GM23248 (cell line): ENCODE measurements at regions not wholly inside any gene's neighbourhood (a gene's known extent, or its start where the extent isn't known, plus 50 kb on each side); places are given as distances from the start of the nearest gene placed in this dataset.

Experiments
- DNase-seq: peaks from one replicate; pipeline ENCODE4 v3.0.0-alpha.2; 2015
- H2AFZ ChIP-seq: fragments of 200-600 bp; sonication (generic); 2 replicates; pipeline ENCODE4 v1.6.1; 2016; ENCODE audit warnings: antibody characterized with exemption
- H3F3A ChIP-seq: fragments of 200-600 bp; sonication (generic); 2 replicates; pipeline ENCODE4 v1.6.1; 2016; ENCODE audit warnings: mild to moderate bottlenecking, antibody characterized with exemption, mixed run types; ENCODE audit not compliant: insufficient read depth
- H3K27ac ChIP-seq: fragments of 200-600 bp; sonication (generic); 2 replicates; pipeline ENCODE4 v1.5.1; 2016; ENCODE audit warnings: mild to moderate bottlenecking
- H3K27me3 ChIP-seq: fragments of 200-600 bp; sonication (generic); replicated peaks from 2 replicates; pipeline ENCODE4 v1.6.1; 2016; ENCODE audit warnings: mild to moderate bottlenecking; ENCODE audit not compliant: insufficient read depth
- H3K36me3 ChIP-seq: fragments of 200-600 bp; sonication (generic); 2 replicates; pipeline ENCODE4 v1.6.1; 2016; ENCODE audit warnings: low read depth, mild to moderate bottlenecking
- H3K4me1 ChIP-seq: fragments of 200-600 bp; sonication (generic); 2 replicates; pipeline ENCODE4 v1.6.1; 2016; ENCODE audit warnings: mild to moderate bottlenecking; ENCODE audit not compliant: insufficient read depth
- H3K4me2 ChIP-seq: fragments of 200-600 bp; sonication (generic); one replicate; pipeline ENCODE4 v1.6.1; 2016; ENCODE audit warnings: mild to moderate bottlenecking; ENCODE audit not compliant: unreplicated experiment
- H3K4me3 ChIP-seq: fragments of 200-600 bp; sonication (generic); 2 replicates; pipeline ENCODE4 v1.5.1; 2016; ENCODE audit warnings: mild to moderate bottlenecking
- H3K79me2 ChIP-seq: fragments of 200-600 bp; sonication (generic); 2 replicates; pipeline ENCODE4 v1.6.1; 2016; ENCODE audit warnings: mild to moderate bottlenecking; ENCODE audit not compliant: insufficient read depth
- H3K9ac ChIP-seq: fragments of 200-600 bp; sonication (generic); 2 replicates; pipeline ENCODE4 v1.6.1; 2016; ENCODE audit warnings: mild to moderate bottlenecking
- H3K9me2 ChIP-seq: fragments of 200-600 bp; sonication (generic); 2 replicates; pipeline ENCODE4 v1.6.1; 2016; ENCODE audit warnings: mixed run types, mild to moderate bottlenecking, moderate library complexity; ENCODE audit not compliant: insufficient read depth
- H3K9me3 ChIP-seq: fragments of 200-600 bp; sonication (generic); one replicate; pipeline ENCODE4 v1.6.1; 2017; ENCODE audit warnings: low read depth
- H4K20me1 ChIP-seq: fragments of 200-600 bp; sonication (generic); 2 replicates; pipeline ENCODE4 v1.6.0; 2016; ENCODE audit not compliant: insufficient read depth
- EZH2 ChIP-seq: fragments of 200-600 bp; sonication (generic); IDR thresholded peaks from 2 replicates; pipeline ENCODE4 v1.6.1; 2018; ENCODE audit warnings: antibody characterized with exemption, mild to moderate bottlenecking; ENCODE audit not compliant: insufficient read depth, poor library complexity, severe bottlenecking
- EZH2phosphoT487 ChIP-seq: fragments of 200-600 bp; sonication (generic); IDR thresholded peaks from 2 replicates; pipeline ENCODE4 v1.6.1; 2018; ENCODE audit warnings: antibody characterized with exemption, moderate library complexity, mild to moderate bottlenecking, low read depth; ENCODE audit not compliant: insufficient read depth
- WGBS, 2 experiments: methylation state at CpG; one replicate each; pipeline ENCODE4 v1.1.6; 2015 to 2017; ENCODE audit warnings: low lambda C conversion rate in 2 of 2, low coverage in 1 of 2; ENCODE audit errors: missing lambda C conversion rate in 2 of 2; 5-methylcytosine and 5-hydroxymethylcytosine counted together
- in situ Hi-C: fragments of 300-500 bp; cut with MboI; formaldehyde crosslinking; loops from 2 replicates; pipeline ENCODE4 v1.15.0; 2020

- H3K9me3 ChIP-seq: no peaks in the 10 kb centered on the region
- H3K36me3 ChIP-seq: no peaks in the 10 kb centered on the region
- no peak overlapping the region for H2AFZ ChIP-seq
- H3K27ac ChIP-seq: no peak overlapping the region
- peaks cover 10% of the 10 kb centered on the region; the same call in 1 of the 2 replicates for H3K4me1 ChIP-seq
- DNase-seq: no peak
- 70 to 71% methylated on average over 2 of the region's 2 CpGs for WGBS, 2 experiments
- H3K27me3 ChIP-seq: no peaks in the 10 kb centered on the region
- no peaks in the 10 kb centered on the region for H4K20me1 ChIP-seq
- no peaks in the 10 kb centered on the region for H3K79me2 ChIP-seq
- no peak overlapping the region for H3K4me2 ChIP-seq
- H3K9ac ChIP-seq: no peak overlapping the region
- H3F3A ChIP-seq: peaks cover 10% of the 10 kb centered on the region
- TF ChIP-seq EZH2phosphoT487 (no peak), EZH2 (no peak)
- H3K9me2 ChIP-seq: no peaks in the 10 kb centered on the region
- H3K4me3 ChIP-seq: no peak overlapping the region
- in situ Hi-C loops: no loop called here
Observed at GRCh38 chr9:86825299-86825698, 122.0 kb downstream of the GAS1 start.

GRCh38 chr9:86822006-86822801, 125.1 kb downstream of the GAS1 start:
- DNase-seq: no peak

GRCh38 chr9:86821006-86821845, 126.1 kb downstream of the GAS1 start:
- 71 to 76% methylated on average over 8 of the region's 8 CpGs for WGBS, 2 experiments
- H3K4me2 ChIP-seq: peak overlapping the region; percentile 28
- H3K27me3 ChIP-seq: no peaks in the 10 kb centered on the region
- no peaks in the 10 kb centered on the region for H3K36me3 ChIP-seq
- no peaks in the 10 kb centered on the region for H3K9me3 ChIP-seq
- no peak overlapping the region for H3K9ac ChIP-seq
- H3K4me3 ChIP-seq: no peak overlapping the region
- in situ Hi-C loops: no loop called here
- peaks cover 10% of the 10 kb centered on the region; the same call in 1 of the 2 replicates for H3K4me1 ChIP-seq
- H3K27ac ChIP-seq: no peak overlapping the region
- no peaks in the 10 kb centered on the region for H4K20me1 ChIP-seq
- no peak overlapping the region for H2AFZ ChIP-seq
- H3K9me2 ChIP-seq: no peaks in the 10 kb centered on the region
- DNase-seq: peak; percentile 63
- no peaks in the 10 kb centered on the region for H3K79me2 ChIP-seq
- H3F3A ChIP-seq: peaks cover 10% of the 10 kb centered on the region
- TF ChIP-seq EZH2: no peak
- TF ChIP-seq EZH2phosphoT487: no peak

More at GRCh38 chr9:86822006-86822801, 125.1 kb downstream of the GAS1 start:
- Histone ChIP-seq H4K20me1 (no peaks in the 10 kb centered on the region), H3K27ac (no peak overlapping the region), H3K4me1 (peaks cover 10% of the 10 kb centered on the region; the same call in 1 of the 2 replicates), H3K9me2 (no peaks in the 10 kb centered on the region), H3K36me3 (no peaks in the 10 kb centered on the region), H3K4me2 (peak overlapping the region; percentile 28), H3K4me3 (no peak overlapping the region), H3F3A (peaks cover 10% of the 10 kb centered on the region), H3K9me3 (no peaks in the 10 kb centered on the region), H3K27me3 (no peaks in the 10 kb centered on the region), H2AFZ (no peak overlapping the region), H3K9ac (no peak overlapping the region; the same call in 1 of the 2 replicates), H3K79me2 (no peaks in the 10 kb centered on the region)
- in situ Hi-C loops: no loop called here
- WGBS, 2 experiments: 24 to 32% methylated on average over 6 of the region's 6 CpGs
- TF ChIP-seq EZH2phosphoT487: no peak
- no peak for TF ChIP-seq EZH2

- Histone ChIP-seq H3K27ac (no peak overlapping the region), H3K27me3 (no peaks in the 10 kb centered on the region), H3K9me2 (no peaks in the 10 kb centered on the region), H4K20me1 (no peaks in the 10 kb centered on the region), H3K36me3 (no peaks in the 10 kb centered on the region), H2AFZ (no peak overlapping the region), H3F3A (peaks cover 10% of the 10 kb centered on the region), H3K4me3 (no peak overlapping the region), H3K79me2 (no peaks in the 10 kb centered on the region), H3K4me2 (no peak overlapping the region), H3K9me3 (no peaks in the 10 kb centered on the region), H3K4me1 (peaks cover 10% of the 10 kb centered on the region; the same call in 1 of the 2 replicates), H3K9ac (no peak overlapping the region)
- no peak for TF ChIP-seq EZH2
- TF ChIP-seq EZH2phosphoT487: no peak
- no peak for DNase-seq
- in situ Hi-C loops: no loop called here
- WGBS, 2 experiments: 30 to 50% methylated on average over 1 of the region's 1 CpG
Observed at GRCh38 chr9:86819552-86819951, 127.8 kb downstream of the GAS1 start.
